SU-DHL-6 (cell line): ENCODE measurements at regions not wholly inside any gene's neighbourhood (a gene's known extent, or its start where the extent isn't known, plus 50 kb on each side); places are given as distances from the start of the nearest gene placed in this dataset.

ENCODE experiments used
- H2AFZ ChIP-seq: fragments of 200-600 bp; sonication (generic); 2 replicates; pipeline ENCODE4 v1.6.1; 2014; ENCODE audit warnings: low read depth, mild to moderate bottlenecking, moderate library complexity, mixed read lengths, antibody characterized with exemption, low read length; ENCODE audit not compliant: severe bottlenecking
- H3F3A ChIP-seq: fragments of 200-600 bp; shearing (Covaris generic); 2 replicates; pipeline ENCODE4 v1.6.0; 2016; ENCODE audit warnings: antibody characterized with exemption, mild to moderate bottlenecking; ENCODE audit not compliant: insufficient read depth
- H3K27ac ChIP-seq: fragments of 200-600 bp; sonication (generic); 2 replicates; pipeline ENCODE4 v1.5.1; 2016; ENCODE audit warnings: low read depth, mild to moderate bottlenecking, low read length, moderate library complexity, mixed read lengths
- H3K27me3 ChIP-seq: fragments of 200-600 bp; sonication (generic), shearing (Covaris generic); 2 replicates; pipeline ENCODE4 v1.6.0; 2014; ENCODE audit warnings: mild to moderate bottlenecking, low read length
- H3K36me3 ChIP-seq: fragments of 200-600 bp; sonication (generic); 2 replicates; pipeline ENCODE4 v1.6.1; 2014; ENCODE audit warnings: mild to moderate bottlenecking, low read length, mixed read lengths
- H3K4me2 ChIP-seq: fragments of 300-600, 200-600 bp; shearing (Covaris generic), sonication (generic); 2 replicates; pipeline ENCODE4 v1.6.0; 2014; ENCODE audit warnings: low read length, low read depth, mild to moderate bottlenecking; ENCODE audit not compliant: poor library complexity, severe bottlenecking
- H3K4me3 ChIP-seq: fragments of 200-600 bp; sonication (generic); 2 replicates; pipeline ENCODE4 v1.5.1; 2014; ENCODE audit warnings: antibody characterized with exemption, low read length, mild to moderate bottlenecking, mixed read lengths; ENCODE audit not compliant: insufficient read depth, poor library complexity, severe bottlenecking
- H3K79me2 ChIP-seq: fragments of 200-600 bp; sonication (generic); 2 replicates; pipeline ENCODE4 v1.6.1; 2014; ENCODE audit warnings: mild to moderate bottlenecking, low read length, moderate library complexity; ENCODE audit not compliant: insufficient read depth
- H3K9ac ChIP-seq: fragments of 200-600 bp; sonication (generic); 2 replicates; pipeline ENCODE4 v1.7.0; 2014; ENCODE audit warnings: mild to moderate bottlenecking, low read length
- H3K9me2 ChIP-seq: fragments of 200-600 bp; sonication (generic); replicated peaks from 2 replicates; pipeline ENCODE4 v1.6.1; 2014; ENCODE audit warnings: low read length; ENCODE audit not compliant: insufficient read depth
- H3K9me3 ChIP-seq: fragments of 200-600 bp; sonication (generic); 2 replicates; pipeline ENCODE4 v1.6.1; 2014; ENCODE audit warnings: low read length, mixed read lengths; ENCODE audit not compliant: insufficient read depth
- H4K20me1 ChIP-seq: fragments of 200-600 bp; sonication (generic); 2 replicates; pipeline ENCODE4 v1.6.1; 2014; ENCODE audit warnings: low read depth, mild to moderate bottlenecking, antibody characterized with exemption, low read length, moderate library complexity, mixed read lengths
- EZH2phosphoT487 ChIP-seq: fragments of 200-600 bp; sonication (generic), shearing (Covaris generic); conservative IDR thresholded peaks from 2 replicates; pipeline ENCODE4 v1.6.1; 2018; ENCODE audit warnings: mild to moderate bottlenecking, antibody characterized with exemption, low read length, moderate library complexity, mixed read lengths
- TF ChIP-seq, protein P1 (sequence below): fragments of 200-600 bp; sonication (generic); IDR thresholded peaks from one replicate; pipeline ENCODE4 v1.5.1; 2017; ENCODE audit warnings: antibody characterized with exemption, mild to moderate bottlenecking, low read length, moderate library complexity; ENCODE audit not compliant: insufficient read depth, poor library complexity, severe bottlenecking

DNA sequence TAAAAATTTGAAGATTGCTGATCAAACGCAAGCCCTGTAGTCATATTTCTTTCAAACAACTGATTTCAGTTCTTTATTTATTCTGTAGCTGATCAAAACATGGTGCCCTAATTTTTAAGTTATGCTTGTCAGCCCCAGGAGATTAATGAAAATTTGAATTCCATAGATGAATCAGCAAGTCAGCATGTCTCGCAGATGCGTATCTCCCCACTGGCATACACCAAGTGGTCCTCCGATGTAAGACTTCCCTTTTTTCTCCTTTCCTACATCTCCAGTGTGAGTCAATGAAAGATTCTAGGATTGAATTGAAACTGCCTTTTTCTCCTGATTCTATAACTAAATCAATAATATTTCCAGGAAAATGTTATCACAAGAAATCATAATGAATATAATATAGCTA is 539.6 kb upstream of the NOX3 start:
- Histone ChIP-seq H3K27me3 (no peaks in the 10 kb centered on the region), H3K9me3 (no peaks in the 10 kb centered on the region), H2AFZ (no peak overlapping the region), H3K9ac (no peak overlapping the region), H3K9me2 (no peaks in the 10 kb centered on the region), H3K4me2 (no peak overlapping the region), H3K36me3 (no peaks in the 10 kb centered on the region), H3F3A (no peaks in the 10 kb centered on the region), H3K27ac (no peak overlapping the region), H3K4me3 (no peak overlapping the region), H3K79me2 (no peaks in the 10 kb centered on the region), H4K20me1 (no peaks in the 10 kb centered on the region)
- TF ChIP-seq, protein P1, sequence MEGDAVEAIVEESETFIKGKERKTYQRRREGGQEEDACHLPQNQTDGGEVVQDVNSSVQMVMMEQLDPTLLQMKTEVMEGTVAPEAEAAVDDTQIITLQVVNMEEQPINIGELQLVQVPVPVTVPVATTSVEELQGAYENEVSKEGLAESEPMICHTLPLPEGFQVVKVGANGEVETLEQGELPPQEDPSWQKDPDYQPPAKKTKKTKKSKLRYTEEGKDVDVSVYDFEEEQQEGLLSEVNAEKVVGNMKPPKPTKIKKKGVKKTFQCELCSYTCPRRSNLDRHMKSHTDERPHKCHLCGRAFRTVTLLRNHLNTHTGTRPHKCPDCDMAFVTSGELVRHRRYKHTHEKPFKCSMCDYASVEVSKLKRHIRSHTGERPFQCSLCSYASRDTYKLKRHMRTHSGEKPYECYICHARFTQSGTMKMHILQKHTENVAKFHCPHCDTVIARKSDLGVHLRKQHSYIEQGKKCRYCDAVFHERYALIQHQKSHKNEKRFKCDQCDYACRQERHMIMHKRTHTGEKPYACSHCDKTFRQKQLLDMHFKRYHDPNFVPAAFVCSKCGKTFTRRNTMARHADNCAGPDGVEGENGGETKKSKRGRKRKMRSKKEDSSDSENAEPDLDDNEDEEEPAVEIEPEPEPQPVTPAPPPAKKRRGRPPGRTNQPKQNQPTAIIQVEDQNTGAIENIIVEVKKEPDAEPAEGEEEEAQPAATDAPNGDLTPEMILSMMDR: no peak
- TF ChIP-seq EZH2phosphoT487: no peak

DNA sequence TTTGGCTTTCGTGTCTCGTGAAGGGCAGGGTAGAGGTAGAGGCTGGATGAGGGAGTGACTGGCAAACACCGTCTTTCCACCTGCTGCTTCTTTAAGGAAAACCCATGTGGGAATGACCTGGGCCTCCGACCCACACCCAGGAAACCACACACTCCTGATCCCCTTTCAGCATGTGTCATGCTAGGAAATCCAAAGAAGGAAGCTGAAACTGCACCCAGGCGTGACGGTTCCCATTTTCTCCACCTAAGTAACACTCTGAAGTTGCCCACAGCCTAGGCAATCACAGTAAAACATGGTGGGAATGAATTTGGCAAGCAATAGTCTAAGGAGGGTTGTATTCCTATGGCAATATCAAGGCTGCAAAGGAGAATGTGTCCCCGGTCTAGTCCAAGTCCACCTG is 538.4 kb upstream of the NOX3 start:
- no peak overlapping the region for H3K4me2 ChIP-seq
- no peaks in the 10 kb centered on the region for H4K20me1 ChIP-seq
- no peak overlapping the region for H3K4me3 ChIP-seq
- no peaks in the 10 kb centered on the region for H3K9me3 ChIP-seq
- no peaks in the 10 kb centered on the region for H3K9me2 ChIP-seq
- no peaks in the 10 kb centered on the region for H3K36me3 ChIP-seq
- no peak overlapping the region for H3K9ac ChIP-seq
- no peak overlapping the region for H3K27ac ChIP-seq
- H3K79me2 ChIP-seq: no peaks in the 10 kb centered on the region
- TF ChIP-seq EZH2phosphoT487: no peak
- TF ChIP-seq, protein P1: no peak
- H3F3A ChIP-seq: no peaks in the 10 kb centered on the region
- no peaks in the 10 kb centered on the region for H3K27me3 ChIP-seq
- H2AFZ ChIP-seq: no peak overlapping the region

DNA sequence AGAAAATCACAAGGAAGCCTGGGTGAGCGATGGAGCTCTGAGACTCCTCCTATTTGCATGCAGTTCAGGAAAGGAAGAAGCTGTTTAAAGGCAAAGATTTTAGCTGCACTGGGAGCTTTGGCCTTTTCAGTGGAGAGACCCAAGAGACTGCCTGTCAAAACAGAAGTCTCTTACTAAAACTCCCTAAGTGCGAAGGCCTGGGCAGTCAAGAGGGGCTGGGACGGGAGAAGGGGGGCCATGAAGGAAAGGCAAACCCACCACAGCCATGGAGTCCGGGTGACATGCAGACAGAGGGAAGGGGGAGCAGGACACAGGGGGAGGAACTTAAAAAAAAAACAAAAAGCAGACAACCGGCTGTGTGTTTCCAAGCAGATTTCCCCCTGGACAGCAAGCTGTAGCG is 537.6 kb upstream of the NOX3 start:
- H3K4me3 ChIP-seq: no peak overlapping the region
- no peak overlapping the region for H2AFZ ChIP-seq
- H3K27ac ChIP-seq: no peak overlapping the region
- no peaks in the 10 kb centered on the region for H3F3A ChIP-seq
- no peaks in the 10 kb centered on the region for H3K36me3 ChIP-seq
- no peaks in the 10 kb centered on the region for H3K27me3 ChIP-seq
- H3K4me2 ChIP-seq: no peak overlapping the region
- no peak overlapping the region for H3K9ac ChIP-seq
- H3K9me3 ChIP-seq: no peaks in the 10 kb centered on the region
- H4K20me1 ChIP-seq: no peaks in the 10 kb centered on the region
- H3K79me2 ChIP-seq: no peaks in the 10 kb centered on the region
- no peak for TF ChIP-seq EZH2phosphoT487
- TF ChIP-seq, protein P1: no peak
- H3K9me2 ChIP-seq: no peaks in the 10 kb centered on the region

- TF ChIP-seq, protein P1: no peak
- TF ChIP-seq EZH2phosphoT487: no peak
- Histone ChIP-seq H3K36me3 (no peaks in the 10 kb centered on the region), H2AFZ (no peak overlapping the region), H3K9me3 (no peaks in the 10 kb centered on the region), H4K20me1 (no peaks in the 10 kb centered on the region), H3F3A (no peaks in the 10 kb centered on the region), H3K4me2 (no peak overlapping the region), H3K4me3 (no peak overlapping the region), H3K79me2 (no peaks in the 10 kb centered on the region), H3K9me2 (no peaks in the 10 kb centered on the region), H3K9ac (no peak overlapping the region), H3K27me3 (no peaks in the 10 kb centered on the region), H3K27ac (no peak overlapping the region)
Observed at GRCh38 chr6:155985660-155986138, 530.1 kb upstream of the NOX3 start.
